HepG2 (cell line): ENCODE measurements at regions not wholly inside any gene's neighbourhood (a gene's known extent, or its start where the extent isn't known, plus 50 kb on each side); places are given as distances from the start of the nearest gene placed in this dataset.
A peak's percentile ranks its signal among the peaks of the same experiment; 100 is the strongest.

Experiments
- ATAC-seq: fragments of 200-7000 bp; cut with Tn5 transposase; 3 replicates; pipeline ENCODE4 v1.9.1; 2020; ENCODE audit warnings: mild to moderate bottlenecking, moderate library complexity
- BruUV-seq: library from RNA; stranded (reverse); fragments of 400-500 nt; replicated peaks from 2 replicates; lab custom pipeline; 2021; lab: Mats Ljungman, UMichigan
- CTCF ChIA-PET: fragments of 300-600 bp; formaldehyde crosslinking; extraction: SDS; loops from one replicate; lab custom pipeline; 2021; ENCODE audit warnings: low total read pairs, inconsistent platforms, low intra/inter-chr PET ratio; lab: Yijun Ruan, JAX
- POLR2A ChIA-PET: fragments of 350-600 bp; sonication (Branson Sonifier 250); formaldehyde crosslinking; loops from one replicate; lab custom pipeline; 2020; ENCODE audit warnings: antibody characterized with exemption, inconsistent platforms; lab: Yijun Ruan, JAX
- DNase-seq: peaks from one replicate; pipeline ENCODE4 v3.0.0-alpha.2; 2015; ENCODE audit warnings: low spot score
- FAIRE-seq: peaks from 3 replicates; lab custom pipeline; 2011; peaks lifted over from hg19 to GRCh38; lab: Jason Lieb, UNC
- H2AFZ ChIP-seq: one replicate; pipeline ENCODE4 v1.6.1; 2011; ENCODE audit warnings: low read length, inconsistent platforms
- H3K27ac ChIP-seq: fragments of 300-600 bp; 3 replicates; pipeline ENCODE4 v1.8.0; 2011; ENCODE audit warnings: mixed run types, mild to moderate bottlenecking, mixed read lengths, low read length, inconsistent platforms; ENCODE audit not compliant: insufficient read depth; ENCODE audit errors: extremely low read length
- H3K27me3 ChIP-seq, 2 experiments: fragments of 200-600 bp in 1 of 2; 2 replicates in 1 of 2; 3 replicates in 1 of 2; pipeline versions ENCODE4 v1.6.0 to v1.8.0; 2011; ENCODE audit warnings: low read length in 2 of 2, mild to moderate bottlenecking in 2 of 2, moderate library complexity in 2 of 2, inconsistent platforms in 1 of 2; ENCODE audit not compliant: insufficient read depth in 2 of 2, control insufficient read depth in 1 of 2
- H3K36me3 ChIP-seq, 2 experiments: fragments of 200-600 bp in 1 of 2; replicated peaks in 1 of 2; 2 replicates in 1 of 2; 3 replicates in 1 of 2; pipeline versions ENCODE4 v1.5.1 to v1.8.0; 2011; ENCODE audit warnings: low read length in 2 of 2, inconsistent platforms in 1 of 2; ENCODE audit not compliant: insufficient read depth in 2 of 2, control insufficient read depth in 1 of 2
- H3K4me1 ChIP-seq: 2 replicates; pipeline ENCODE4 v1.5.1; 2012; ENCODE audit warnings: low read length, inconsistent platforms; ENCODE audit not compliant: insufficient read depth
- H3K4me2 ChIP-seq: 2 replicates; pipeline ENCODE4 v1.6.0; 2011; ENCODE audit warnings: low read depth, low read length, inconsistent platforms
- H3K4me3 ChIP-seq, 3 experiments: fragments of 200-600 bp in 1 of 3; sonication (generic), shearing (Covaris generic) in 1 of 3; replicated peaks in 1 of 3; 2 replicates each; pipeline ENCODE4 v1.5.1; 2011 to 2016; ENCODE audit warnings: low read length in 3 of 3, inconsistent platforms in 2 of 3, low read depth in 2 of 3, mild to moderate bottlenecking in 2 of 3, control low read depth in 1 of 3, mixed read lengths in 1 of 3; ENCODE audit not compliant: insufficient read depth in 1 of 3
- H3K79me2 ChIP-seq: one replicate; pipeline ENCODE4 v1.6.1; 2011; ENCODE audit warnings: low read length, inconsistent platforms; ENCODE audit not compliant: insufficient read depth
- H3K9ac ChIP-seq: 2 replicates; pipeline ENCODE4 v1.6.0; 2011; ENCODE audit warnings: mild to moderate bottlenecking, low read depth, low read length, inconsistent platforms; ENCODE audit not compliant: insufficient read depth
- H3K9me3 ChIP-seq: 2 replicates; pipeline ENCODE4 v1.5.1; 2012; ENCODE audit warnings: mild to moderate bottlenecking, low read length
- H4K20me1 ChIP-seq: 2 replicates; pipeline ENCODE4 v1.6.0; 2011; ENCODE audit warnings: inconsistent platforms, mild to moderate bottlenecking, low read length, moderate library complexity; ENCODE audit not compliant: insufficient read depth
- CAMTA2 ChIP-seq: sonication (generic); formaldehyde crosslinking; IDR thresholded peaks from 2 replicates; pipeline ENCODE4 v1.4.0; 2020; ENCODE audit warnings: mild to moderate bottlenecking, missing genetic modification reagents, borderline replicate concordance
- CEBPG ChIP-seq: IDR thresholded peaks from 2 replicates; pipeline ENCODE4 v1.6.1; 2016
- MAFF ChIP-seq: IDR thresholded peaks from 2 replicates; pipeline ENCODE4 v1.6.1; 2011; ENCODE audit warnings: low read depth, low read length, improper control_type of control experiment
- MED8 ChIP-seq: sonication (generic); formaldehyde crosslinking; IDR thresholded peaks from 2 replicates; pipeline ENCODE4 v1.8.1; 2023; ENCODE audit warnings: mild to moderate bottlenecking, missing genetic modification reagents; ENCODE audit not compliant: insufficient replicate concordance
- MTF1 ChIP-seq: sonication (generic); formaldehyde crosslinking; IDR thresholded peaks from 2 replicates; pipeline ENCODE4 v1.5.0; 2020; ENCODE audit warnings: missing genetic modification reagents
- POGZ ChIP-seq: sonication (generic); formaldehyde crosslinking; IDR thresholded peaks from 2 replicates; pipeline ENCODE4 v1.4.0; 2020; ENCODE audit warnings: mild to moderate bottlenecking, missing genetic modification reagents
- RFX5 ChIP-seq: IDR thresholded peaks from 2 replicates; pipeline ENCODE4 v1.6.1; 2011; ENCODE audit warnings: low read depth, low read length, improper control_type of control experiment
- TBL1XR1 ChIP-seq: fragments of 150-350 bp; IDR thresholded peaks from 2 replicates; pipeline ENCODE4 v1.6.1; 2014; ENCODE audit warnings: borderline replicate concordance, low read length; ENCODE audit not compliant: partially characterized antibody
- ZFP36 ChIP-seq: fragments of 150-350 bp; IDR thresholded peaks from 2 replicates; pipeline ENCODE4 v1.6.1; 2018; ENCODE audit warnings: borderline replicate concordance, low read length, low read depth; ENCODE audit not compliant: partially characterized antibody
- ZNF629 ChIP-seq: sonication (generic); formaldehyde crosslinking; conservative IDR thresholded peaks from 2 replicates; pipeline ENCODE4 v1.5.0; 2020; ENCODE audit warnings: missing genetic modification reagents
- ZNF749 ChIP-seq: sonication (generic); formaldehyde crosslinking; IDR thresholded peaks from 2 replicates; pipeline ENCODE4 v1.8.0; 2022; ENCODE audit warnings: mild to moderate bottlenecking, missing genetic modification reagents, moderate library complexity, borderline replicate concordance
- WGBS: methylation state at CpG from one replicate; pipeline ENCODE4 v1.1.6; 2017; ENCODE audit warnings: low lambda C conversion rate; 5-methylcytosine and 5-hydroxymethylcytosine counted together
- in situ Hi-C: cut with HindIII; loops from 2 replicates; pipeline ENCODE4 v1.10.0; 2017; ENCODE audit warnings: low pct_unique_long_range_greater_than_20kb; ENCODE audit not compliant: extremely low pct_ligation_motif_present
- intact Hi-C: fragments of 100-400 bp; cut with micrococcal nuclease; formaldehyde crosslinking; loops from one replicate; pipeline ENCODE4 v1.10.0; 2022; ENCODE audit not compliant: unreplicated experiment
- TF ChIP-seq, protein P1 (sequence below): sonication (generic); IDR thresholded peaks from 2 replicates; pipeline ENCODE4 v1.6.1; 2016; ENCODE audit warnings: low read depth, borderline replicate concordance
- TF ChIP-seq, protein P2 (sequence below): sonication (generic); formaldehyde crosslinking; IDR thresholded peaks from 2 replicates; pipeline ENCODE4 v1.5.0; 2020; ENCODE audit warnings: mild to moderate bottlenecking, missing genetic modification reagents, moderate library complexity
- TF ChIP-seq, protein P3 (sequence below): sonication (generic); formaldehyde crosslinking; IDR thresholded peaks from 2 replicates; pipeline ENCODE4 v1.8.1; 2022; ENCODE audit warnings: low read depth, mild to moderate bottlenecking, missing genetic modification reagents

DNA sequence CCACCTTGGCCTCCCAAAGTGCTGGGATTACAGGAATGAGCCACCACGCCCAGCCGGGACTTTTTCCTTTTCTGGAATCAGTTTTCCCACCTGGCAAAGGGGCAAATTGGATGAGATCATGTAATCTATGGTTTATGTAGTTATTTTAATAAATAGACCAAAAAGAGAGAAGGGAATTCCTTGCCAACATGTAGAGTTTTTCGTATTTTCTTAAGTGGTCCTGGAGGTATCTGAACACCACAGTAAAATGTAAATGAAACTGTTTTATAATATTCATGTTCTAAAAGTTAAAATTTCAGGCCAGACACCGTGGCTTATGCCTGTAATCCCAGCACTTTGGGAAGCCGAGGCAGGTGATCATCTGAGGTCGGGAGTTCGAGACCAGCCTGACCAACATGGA lies 185.1 kb upstream of the ZNF217 start:
- TF ChIP-seq ZNF629 (CRISPR knock-in tag): peak; percentile 27; the same call in 1 of the 2 replicates
- TF ChIP-seq MAFF: no peak
- TF ChIP-seq RFX5: no peak
- TF ChIP-seq TBL1XR1: no peak
- Histone ChIP-seq H3K27ac (no peak overlapping the region), H3K27me3 (no peaks in the 10 kb centered on the region), H3K4me2 (no peak overlapping the region), H2AFZ (no peak overlapping the region), H3K9ac (no peak overlapping the region), H3K79me2 (no peaks in the 10 kb centered on the region), H3K4me3 (no peak overlapping the region), H3K36me3 (no peaks in the 10 kb centered on the region), H3K4me1 (peaks cover 45% of the 10 kb centered on the region), H3K9me3 (no peaks in the 10 kb centered on the region), H4K20me1 (no peaks in the 10 kb centered on the region)
- FAIRE-seq: no peak
- ChIA-PET CTCF (no interaction called here), POLR2A (interaction anchor here (0.8 to 1.8 kb wide), 3 partner anchors 10 to 22 kb away, joined by 4 to 6 read pairs (median 4); no protein-coding TSS in a partner anchor)
- no peak for ATAC-seq
- WGBS: 97% methylated on average over 7 of the region's 7 CpGs
- in situ Hi-C loops: no loop called here
- intact Hi-C loops: no loop called here
- no TSS peak for BruUV-seq
- DNase-seq: no peak

- H3K79me2 ChIP-seq: no peaks in the 10 kb centered on the region
- H3K27ac ChIP-seq: peak overlapping the region; percentile 5
- WGBS: 65% methylated on average over 8 of the region's 9 CpGs
- no peaks in the 10 kb centered on the region for H3K36me3 ChIP-seq
- no peaks in the 10 kb centered on the region for H3K9me3 ChIP-seq
- ChIA-PET CTCF (no interaction called here), POLR2A (interaction anchor here (0.8 to 1.8 kb wide), 3 partner anchors 9 to 22 kb away, joined by 4 to 6 read pairs (median 4); no protein-coding TSS in a partner anchor)
- no TSS peak for BruUV-seq
- intact Hi-C loops (no loop called here), in situ Hi-C loops (no loop called here)
- DNase-seq (no peak), FAIRE-seq (no peak), ATAC-seq (no peak; the same call in 2 of the 3 replicates)
- H3K4me1 ChIP-seq: peaks cover 45% of the 10 kb centered on the region
- H3K9ac ChIP-seq: no peak overlapping the region
- no peaks in the 10 kb centered on the region for H4K20me1 ChIP-seq
- no peaks in the 10 kb centered on the region for H3K27me3 ChIP-seq
- peak overlapping the region; percentile 44 for H2AFZ ChIP-seq
- H3K4me3 ChIP-seq: no peak overlapping the region
- H3K4me2 ChIP-seq: peak overlapping the region; percentile 3; the same call in 1 of the 2 replicates
- TF ChIP-seq, protein P1, sequence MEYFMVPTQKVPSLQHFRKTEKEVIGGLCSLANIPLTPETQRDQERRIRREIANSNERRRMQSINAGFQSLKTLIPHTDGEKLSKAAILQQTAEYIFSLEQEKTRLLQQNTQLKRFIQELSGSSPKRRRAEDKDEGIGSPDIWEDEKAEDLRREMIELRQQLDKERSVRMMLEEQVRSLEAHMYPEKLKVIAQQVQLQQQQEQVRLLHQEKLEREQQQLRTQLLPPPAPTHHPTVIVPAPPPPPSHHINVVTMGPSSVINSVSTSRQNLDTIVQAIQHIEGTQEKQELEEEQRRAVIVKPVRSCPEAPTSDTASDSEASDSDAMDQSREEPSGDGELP: no peak
- TF ChIP-seq CAMTA2 (CRISPR knock-in tag): 0 out of 2 replicates have a peak, but pooled peaks have one; percentile 40
- TF ChIP-seq CEBPG: peak; percentile 77
- no peak for TF ChIP-seq ZFP36
- 0 out of 2 replicates have a peak, but pooled peaks have one; percentile 45 for TF ChIP-seq ZNF749
- no peak for TF ChIP-seq MTF1 (CRISPR knock-in tag)
- TF ChIP-seq POGZ: peak; percentile 45
- TF ChIP-seq, protein P2, sequence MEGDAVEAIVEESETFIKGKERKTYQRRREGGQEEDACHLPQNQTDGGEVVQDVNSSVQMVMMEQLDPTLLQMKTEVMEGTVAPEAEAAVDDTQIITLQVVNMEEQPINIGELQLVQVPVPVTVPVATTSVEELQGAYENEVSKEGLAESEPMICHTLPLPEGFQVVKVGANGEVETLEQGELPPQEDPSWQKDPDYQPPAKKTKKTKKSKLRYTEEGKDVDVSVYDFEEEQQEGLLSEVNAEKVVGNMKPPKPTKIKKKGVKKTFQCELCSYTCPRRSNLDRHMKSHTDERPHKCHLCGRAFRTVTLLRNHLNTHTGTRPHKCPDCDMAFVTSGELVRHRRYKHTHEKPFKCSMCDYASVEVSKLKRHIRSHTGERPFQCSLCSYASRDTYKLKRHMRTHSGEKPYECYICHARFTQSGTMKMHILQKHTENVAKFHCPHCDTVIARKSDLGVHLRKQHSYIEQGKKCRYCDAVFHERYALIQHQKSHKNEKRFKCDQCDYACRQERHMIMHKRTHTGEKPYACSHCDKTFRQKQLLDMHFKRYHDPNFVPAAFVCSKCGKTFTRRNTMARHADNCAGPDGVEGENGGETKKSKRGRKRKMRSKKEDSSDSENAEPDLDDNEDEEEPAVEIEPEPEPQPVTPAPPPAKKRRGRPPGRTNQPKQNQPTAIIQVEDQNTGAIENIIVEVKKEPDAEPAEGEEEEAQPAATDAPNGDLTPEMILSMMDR: no peak
- TF ChIP-seq, protein P3, sequence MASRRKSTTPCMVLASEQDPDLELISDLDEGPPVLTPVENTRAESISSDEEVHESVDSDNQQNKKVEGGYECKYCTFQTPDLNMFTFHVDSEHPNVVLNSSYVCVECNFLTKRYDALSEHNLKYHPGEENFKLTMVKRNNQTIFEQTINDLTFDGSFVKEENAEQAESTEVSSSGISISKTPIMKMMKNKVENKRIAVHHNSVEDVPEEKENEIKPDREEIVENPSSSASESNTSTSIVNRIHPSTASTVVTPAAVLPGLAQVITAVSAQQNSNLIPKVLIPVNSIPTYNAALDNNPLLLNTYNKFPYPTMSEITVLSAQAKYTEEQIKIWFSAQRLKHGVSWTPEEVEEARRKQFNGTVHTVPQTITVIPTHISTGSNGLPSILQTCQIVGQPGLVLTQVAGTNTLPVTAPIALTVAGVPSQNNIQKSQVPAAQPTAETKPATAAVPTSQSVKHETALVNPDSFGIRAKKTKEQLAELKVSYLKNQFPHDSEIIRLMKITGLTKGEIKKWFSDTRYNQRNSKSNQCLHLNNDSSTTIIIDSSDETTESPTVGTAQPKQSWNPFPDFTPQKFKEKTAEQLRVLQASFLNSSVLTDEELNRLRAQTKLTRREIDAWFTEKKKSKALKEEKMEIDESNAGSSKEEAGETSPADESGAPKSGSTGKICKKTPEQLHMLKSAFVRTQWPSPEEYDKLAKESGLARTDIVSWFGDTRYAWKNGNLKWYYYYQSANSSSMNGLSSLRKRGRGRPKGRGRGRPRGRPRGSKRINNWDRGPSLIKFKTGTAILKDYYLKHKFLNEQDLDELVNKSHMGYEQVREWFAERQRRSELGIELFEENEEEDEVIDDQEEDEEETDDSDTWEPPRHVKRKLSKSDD (CRISPR knock-in tag): 0 out of 2 replicates have a peak, but pooled peaks have one; percentile 18
- TF ChIP-seq MED8 (CRISPR knock-in tag): peak; percentile 20
Observed at GRCh38 chr20:53778041-53778516, 184.4 kb upstream of the ZNF217 start.
